HG02571 (cell line): ENCODE measurements at regions not wholly inside any gene's neighbourhood (a gene's known extent, or its start where the extent isn't known, plus 50 kb on each side); places are given as distances from the start of the nearest gene placed in this dataset.
A peak's percentile ranks its signal among the peaks of the same experiment; 100 is the strongest.

Source experiments
- ATAC-seq: cut with Tn5 transposase; IDR thresholded peaks from one replicate; pipeline ENCODE4 v1.9.1; 2021; ENCODE audit warnings: mild to moderate bottlenecking, moderate library complexity; ENCODE audit not compliant: unreplicated experiment

DNA sequence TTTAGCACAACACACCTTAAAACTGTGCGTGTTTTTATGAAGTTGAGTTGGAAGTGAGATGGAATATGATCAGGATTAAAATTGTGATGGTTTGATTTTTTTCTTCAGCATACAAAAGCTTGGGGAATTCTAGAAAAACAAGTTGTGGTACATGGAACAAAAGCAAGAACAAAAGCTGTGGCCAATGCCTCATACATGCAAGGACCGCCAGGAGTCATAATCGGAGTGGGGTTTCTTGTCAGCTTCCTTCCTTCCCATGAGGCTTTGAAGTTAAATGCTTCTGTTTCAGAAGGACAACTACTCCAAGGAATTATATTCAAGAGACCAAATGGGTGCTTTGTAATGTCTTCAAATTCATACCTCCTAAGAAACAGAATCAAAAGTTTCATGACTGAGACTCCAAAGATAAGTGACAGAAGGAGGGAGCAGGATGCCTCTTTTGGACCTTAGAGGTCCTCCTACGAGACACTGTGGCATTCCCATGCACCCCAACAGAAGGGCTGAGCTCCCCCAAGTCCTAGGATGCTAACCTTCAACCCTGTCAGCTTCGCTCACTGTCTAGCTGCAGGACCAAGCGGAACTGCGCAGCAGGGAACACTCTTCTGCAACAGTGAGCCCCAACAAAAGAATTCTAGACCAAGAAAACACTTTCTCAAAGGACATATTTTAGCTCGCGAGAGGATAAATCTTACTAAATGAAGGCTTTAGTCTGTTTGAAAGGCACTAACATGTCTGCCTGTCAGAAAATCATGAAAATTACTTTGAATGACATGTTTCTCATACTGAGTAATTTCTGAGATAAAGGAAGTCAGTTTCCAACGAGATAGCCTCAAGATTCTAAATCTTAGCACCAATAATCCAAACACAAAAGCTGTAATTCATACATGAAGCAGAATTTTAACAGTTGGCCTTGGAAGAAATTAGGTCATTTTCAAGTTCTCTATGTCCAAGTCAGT is 108.5 kb upstream of the NHSL1 start:
- no peak for ATAC-seq

DNA sequence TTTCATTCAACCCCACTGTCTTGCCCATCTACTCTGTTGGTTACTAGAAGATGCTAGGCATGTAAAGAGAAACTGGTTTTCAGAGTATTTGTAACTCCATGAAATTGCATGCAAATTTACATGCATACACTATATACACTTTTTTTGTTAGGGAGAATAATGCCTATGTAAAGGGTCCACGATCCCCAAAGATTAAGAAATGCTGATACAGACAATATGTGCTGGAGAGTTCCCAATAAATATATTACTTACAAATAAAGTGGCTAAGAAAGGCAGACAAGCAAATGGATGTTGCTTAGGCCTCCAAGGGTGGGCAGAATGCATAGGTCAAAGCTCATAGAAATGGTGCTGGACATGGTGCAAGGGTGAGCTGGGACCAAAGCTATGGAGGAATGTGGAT is 109.6 kb upstream of the NHSL1 start:
- ATAC-seq = no peak

DNA sequence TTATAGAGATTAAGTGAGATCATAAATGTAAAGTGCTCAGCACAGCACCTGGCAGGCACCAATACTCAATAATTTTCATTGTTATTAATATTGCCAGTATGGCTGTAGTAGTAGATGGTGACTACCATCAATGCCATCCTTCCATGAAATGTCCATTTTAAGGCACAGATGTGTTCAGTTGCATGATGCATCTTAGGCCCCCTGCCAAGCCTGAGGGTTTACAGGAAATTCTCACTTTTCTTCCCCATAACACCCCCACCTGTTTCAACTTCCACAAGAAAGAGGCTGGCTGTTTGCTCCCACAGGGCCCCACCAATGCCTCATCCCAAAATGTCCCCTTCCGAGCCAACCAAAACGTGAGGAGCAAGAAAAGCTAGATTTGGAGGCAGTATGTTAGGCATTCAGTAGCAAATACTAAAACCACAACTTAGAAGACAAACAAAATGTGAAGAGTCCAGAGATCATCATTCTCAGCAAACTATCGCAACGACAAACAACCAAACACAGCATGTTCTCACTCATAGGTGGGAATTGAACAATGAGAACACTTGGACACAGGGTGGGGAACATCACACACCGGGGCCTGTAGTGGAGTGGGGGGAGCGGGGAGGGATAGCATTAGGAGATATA is 110.6 kb upstream of the NHSL1 start:
- ATAC-seq = no peak

DNA sequence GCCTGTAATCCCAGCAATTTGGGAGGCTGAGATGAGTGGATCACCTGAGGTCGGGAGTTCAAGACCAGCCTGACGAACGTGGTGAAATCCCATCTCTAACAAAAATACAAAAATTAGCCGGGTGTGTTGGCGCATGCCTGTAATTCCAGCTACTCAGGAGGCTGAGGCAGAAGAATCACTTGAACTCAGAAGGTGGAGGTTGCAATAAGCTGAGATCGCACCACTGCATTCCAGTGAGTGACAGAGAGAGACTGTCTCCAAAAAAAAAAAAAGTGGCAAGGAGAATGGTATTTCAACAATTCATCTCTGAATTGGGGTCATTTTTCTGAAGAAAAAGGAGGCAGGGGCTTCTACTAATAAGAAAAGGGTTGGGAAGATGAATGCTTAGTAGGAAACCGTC is 111.5 kb upstream of the NHSL1 start:
- ATAC-seq = no peak

DNA sequence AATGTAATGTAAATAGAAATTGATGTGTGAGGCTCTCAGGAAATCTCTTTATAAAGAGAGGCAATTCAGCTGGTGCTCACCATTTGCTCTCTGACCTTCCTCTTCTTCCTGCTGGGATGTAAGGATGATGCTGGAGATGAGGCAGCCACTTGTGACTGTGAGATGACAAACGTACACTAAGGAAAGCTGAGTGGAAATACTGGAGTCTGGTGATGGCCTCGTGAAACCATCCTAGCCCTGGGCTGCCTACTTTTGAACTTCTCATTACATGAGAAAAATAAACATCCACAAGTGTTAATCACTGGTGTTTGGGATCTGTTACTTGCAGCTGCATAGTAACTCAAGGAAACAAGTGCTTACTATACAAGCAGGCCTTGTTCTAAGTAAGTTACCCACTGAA is 114.9 kb upstream of the NHSL1 start:
- no peak for ATAC-seq

DNA sequence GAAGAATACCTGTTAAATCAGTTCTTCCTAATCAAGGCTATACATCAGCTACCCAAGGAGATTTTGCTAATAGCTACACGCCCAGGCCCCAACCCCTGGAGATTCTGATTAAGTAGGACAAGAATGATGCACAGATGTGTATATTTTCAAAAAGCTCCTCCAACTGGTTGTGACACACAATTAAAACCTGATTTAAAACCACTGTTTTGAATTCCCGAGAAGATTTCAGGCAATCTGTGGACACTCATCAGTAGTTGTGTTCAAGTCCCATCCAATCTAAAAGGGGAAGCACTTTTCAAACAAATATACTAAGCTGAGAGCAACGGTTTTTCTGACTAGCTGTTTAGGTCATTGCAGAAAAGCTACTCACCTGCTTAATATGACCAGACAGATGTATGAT is 118.9 kb upstream of the NHSL1 start:
- no peak for ATAC-seq

DNA sequence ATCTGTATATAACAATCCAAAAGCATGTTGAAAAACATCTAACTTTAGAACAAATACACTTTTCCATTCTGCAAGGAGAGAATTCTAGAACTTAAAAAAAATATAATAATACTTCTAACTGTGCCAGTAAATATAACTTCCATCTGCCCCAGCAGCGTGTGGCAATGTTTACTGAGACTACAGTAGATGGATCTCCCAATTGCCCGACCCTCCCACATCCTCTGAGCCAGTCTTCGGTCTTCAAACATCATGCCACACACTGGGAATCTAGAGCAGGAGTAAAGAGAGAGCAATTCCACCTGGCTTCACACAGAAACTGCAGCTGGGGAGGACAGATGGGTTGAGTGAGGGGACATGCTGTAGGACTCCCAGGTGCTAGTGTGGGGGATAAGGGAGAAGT is 121.3 kb upstream of the NHSL1 start:
- no peak for ATAC-seq

DNA sequence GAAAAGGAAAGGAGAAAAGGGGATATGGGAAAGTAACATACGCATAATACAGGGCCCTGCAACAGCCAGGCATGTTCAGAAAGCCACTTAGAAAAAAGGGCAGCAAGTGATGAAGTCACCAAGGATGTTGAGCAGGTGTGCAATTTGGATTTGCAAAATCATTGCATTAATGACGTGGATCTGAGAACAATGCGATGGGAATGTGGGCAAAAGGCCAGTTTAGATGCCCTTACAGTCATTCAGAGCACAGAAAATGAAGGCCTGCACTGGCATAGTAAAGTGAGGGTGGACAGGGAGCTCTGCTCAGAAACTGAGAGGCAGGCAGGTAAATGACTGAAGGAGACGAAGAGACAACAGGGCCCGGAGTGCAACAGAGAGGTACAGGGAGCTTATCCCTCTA is 123.7 kb upstream of the NHSL1 start:
- ATAC-seq = no peak

DNA sequence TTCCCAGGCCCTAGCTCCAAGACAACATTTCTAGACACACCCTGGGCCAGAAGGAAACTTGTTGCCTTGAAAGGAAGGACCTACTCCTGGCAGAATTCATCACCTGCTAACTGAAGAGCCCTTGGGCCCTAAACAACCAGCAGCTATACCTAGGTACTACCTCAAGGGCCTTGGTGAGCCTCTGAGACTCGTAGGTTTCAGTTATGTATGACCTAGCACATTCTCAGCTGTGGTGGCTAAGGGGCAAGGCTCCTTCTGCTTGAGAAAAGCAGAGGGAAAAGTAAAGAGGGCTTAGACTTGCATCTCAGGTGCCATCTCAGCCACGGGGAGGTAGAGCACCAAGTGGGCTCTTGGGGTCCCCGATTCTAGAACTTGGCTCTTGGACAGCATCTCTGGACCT is 132.3 kb upstream of the NHSL1 start:
- no peak for ATAC-seq

DNA sequence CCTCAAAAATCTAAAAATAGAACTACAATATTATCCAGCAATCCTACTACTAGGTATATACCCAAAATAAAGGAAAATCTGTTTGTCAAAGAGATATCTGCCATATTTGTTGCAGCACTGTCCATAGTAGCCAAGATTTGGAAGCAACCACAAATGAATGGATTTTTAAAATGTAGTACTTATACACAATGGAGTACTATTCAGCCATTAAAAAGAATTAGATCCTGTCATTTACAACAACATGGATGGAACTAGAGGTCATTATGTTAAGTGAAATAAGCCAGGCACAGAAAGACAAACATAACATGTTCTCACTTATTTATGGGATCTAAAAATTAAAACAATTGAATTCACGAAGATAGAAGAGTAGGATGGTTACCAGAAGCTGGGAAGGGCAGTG is 135.7 kb upstream of the CCDC28A start:
- ATAC-seq = no peak

DNA sequence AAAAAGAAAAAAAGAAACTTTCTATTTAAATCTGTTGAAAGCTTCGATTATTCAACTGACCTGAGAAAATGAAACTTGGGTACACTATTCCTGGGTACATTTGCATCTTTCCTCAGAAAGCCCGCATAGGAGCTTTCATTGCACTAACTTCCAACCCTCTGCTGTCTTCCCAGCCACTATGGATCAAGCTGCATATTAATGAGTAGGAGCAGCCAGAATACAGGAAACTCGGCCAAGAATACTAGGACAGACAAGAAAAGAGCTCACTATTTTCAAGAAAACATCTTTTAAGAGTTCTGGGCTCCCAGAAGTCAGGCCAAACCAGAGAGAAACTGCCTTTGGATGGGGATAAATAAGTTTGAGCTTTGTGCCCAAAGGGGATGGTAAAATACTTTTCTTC is 135.0 kb upstream of the CCDC28A start:
- no peak for ATAC-seq

DNA sequence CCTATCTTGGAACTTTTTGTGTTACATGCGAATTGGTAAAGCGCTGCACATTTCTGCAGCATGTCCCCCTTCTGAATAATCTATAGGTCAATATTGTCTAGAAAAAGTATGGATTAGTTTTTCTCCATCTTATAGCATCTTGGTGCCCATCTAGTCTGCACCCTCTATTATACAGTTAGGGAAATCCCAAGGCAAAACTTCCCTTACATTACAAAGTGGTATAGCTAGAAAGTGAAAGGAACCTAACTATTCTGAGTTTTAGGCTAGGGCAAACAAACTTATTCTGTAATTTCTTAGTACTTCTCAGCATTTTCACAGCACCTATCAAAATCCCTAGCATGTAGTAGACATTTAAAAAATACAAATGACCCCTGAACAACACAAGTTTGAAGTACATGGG is 133.5 kb upstream of the CCDC28A start:
- ATAC-seq = no peak

DNA sequence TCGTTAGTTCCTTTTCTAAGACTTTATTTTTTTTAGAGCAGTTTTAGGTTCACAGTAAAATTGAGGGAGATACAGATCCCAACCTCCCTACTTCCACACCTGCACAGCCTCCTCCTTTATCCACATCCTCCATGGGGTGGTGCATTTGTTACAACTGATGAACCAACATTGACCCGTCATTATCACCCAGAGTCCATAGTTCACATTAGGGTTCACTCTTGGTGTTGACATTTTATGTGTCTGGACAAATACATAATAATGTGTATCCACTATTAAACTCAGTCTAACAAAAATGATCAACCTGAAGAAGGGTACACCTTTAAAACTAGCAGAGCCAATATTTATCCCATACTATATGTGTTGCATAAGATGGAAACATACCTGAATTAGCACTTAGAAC is 130.4 kb upstream of the CCDC28A start:
- ATAC-seq = no peak

DNA sequence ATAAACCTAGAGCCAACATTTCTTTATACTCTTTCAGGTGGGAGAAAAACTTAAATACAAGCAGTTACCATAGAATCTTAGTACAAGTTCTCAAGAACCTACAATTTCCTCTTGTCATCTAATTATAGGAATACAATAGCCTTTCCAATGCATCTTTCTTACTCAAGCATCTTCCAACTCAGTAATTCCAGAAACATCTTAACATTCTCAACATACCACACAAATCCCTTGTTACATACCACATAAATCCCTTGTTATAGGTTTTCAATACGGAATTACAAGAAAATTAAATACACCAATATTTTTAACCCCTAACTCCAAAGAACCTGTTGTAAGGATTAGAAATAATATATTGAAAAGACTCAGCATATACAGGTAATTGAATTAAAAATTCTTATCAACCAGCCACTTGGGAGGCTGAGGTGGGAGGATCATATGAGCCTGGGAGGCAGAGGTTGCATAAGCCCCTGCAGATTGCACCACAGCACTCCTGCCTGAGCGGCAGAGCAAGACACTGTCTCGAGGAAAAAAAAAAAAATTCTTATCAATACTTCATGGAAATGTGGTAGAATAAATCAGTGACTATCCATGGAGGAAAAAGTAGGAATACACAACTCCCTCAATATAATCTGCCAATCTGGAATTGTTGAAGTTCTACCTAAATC is 127.5 kb upstream of the CCDC28A start:
- no peak for ATAC-seq

DNA sequence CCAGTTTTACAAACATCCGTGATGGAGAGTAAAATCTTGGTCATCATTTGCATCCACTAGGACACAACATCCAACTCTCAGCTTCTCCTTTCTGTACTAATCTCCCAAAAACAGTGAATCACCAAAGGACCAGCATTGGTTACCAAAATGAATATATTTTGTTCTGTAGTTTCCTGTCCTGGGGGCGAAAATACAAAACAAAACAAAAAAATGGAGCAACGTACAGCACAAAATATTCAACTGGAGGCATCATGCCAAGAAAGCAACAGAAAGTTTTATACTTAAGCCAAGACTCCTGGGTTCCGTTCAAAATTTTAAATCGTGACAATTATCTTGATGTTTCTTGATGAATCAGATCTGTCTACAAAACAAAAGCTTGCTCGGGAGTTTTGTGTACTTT is 126.6 kb upstream of the CCDC28A start:
- ATAC-seq = no peak

DNA sequence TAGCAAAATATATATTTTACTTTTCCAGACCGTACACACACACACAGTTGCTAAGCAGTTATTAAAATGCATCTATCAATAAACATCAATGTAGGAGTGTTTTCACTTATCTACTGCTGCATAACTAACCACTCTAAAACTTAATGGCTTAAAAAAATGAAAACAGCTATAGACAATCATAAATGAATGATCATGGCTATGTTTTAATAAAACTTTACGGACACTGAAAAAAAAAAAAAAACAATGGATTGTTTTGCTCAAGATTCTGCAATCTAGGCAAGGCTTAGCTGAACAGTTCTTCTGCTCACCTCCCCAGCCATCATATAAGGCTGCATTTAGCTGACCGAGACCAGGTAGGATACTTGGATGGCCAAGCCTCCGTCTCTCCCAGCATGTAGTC is 125.4 kb upstream of the CCDC28A start:
- ATAC-seq = no peak

DNA sequence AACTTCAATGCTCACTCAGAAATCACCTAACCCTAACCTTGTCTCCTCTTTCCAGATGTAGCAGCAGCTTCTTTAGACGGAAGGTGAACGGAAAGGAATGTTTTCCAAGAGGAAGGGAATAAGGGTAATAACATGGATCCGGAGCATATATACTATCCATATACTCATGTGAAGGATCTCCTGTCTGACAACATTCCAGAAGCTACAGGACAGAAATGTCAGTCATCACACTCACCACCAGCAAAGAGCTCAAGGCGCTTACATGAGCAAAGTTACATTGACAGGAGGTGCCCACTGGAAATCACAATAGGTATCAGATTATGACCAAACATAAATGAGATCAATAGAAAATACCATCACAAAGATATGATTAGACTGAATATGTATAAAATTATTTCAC is 122.1 kb upstream of the CCDC28A start:
- no peak for ATAC-seq

DNA sequence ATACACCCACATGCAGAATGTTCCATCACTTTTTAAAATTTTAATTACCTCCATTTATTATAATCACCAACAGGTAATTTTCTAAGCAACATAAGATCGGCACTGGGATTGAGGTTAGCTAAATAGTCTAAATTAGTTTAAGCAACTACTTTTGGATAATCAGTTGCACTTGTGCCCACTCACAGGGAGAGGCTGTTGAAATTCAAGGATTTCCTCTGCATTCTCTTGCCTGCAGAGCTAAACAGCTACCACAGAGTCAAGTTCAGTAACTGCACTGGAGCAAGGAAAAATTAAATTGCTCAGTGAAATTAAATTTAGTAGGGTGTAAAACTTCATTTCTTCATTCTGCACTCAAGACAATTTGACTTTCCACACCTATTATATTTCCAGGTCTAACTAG is 120.7 kb upstream of the CCDC28A start:
- no peak for ATAC-seq

DNA sequence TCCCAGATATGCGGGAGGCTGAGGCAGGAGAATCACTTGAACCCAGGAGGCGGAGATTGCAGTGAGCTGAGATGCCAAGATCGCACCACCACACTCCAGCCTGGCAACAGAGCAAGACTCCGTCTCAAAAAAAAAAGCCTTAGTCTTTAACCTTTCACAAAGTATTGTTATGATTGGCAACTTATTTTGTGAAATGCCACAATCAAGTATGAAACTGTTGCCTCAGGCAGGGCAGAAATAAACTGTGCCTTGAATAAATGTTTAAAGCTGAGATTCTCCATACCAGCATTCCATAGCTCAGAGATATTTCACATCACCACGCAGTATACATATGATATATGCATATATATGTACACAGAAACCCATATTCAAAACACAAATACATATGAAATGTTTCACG is 120.1 kb upstream of the CCDC28A start:
- no peak for ATAC-seq

DNA sequence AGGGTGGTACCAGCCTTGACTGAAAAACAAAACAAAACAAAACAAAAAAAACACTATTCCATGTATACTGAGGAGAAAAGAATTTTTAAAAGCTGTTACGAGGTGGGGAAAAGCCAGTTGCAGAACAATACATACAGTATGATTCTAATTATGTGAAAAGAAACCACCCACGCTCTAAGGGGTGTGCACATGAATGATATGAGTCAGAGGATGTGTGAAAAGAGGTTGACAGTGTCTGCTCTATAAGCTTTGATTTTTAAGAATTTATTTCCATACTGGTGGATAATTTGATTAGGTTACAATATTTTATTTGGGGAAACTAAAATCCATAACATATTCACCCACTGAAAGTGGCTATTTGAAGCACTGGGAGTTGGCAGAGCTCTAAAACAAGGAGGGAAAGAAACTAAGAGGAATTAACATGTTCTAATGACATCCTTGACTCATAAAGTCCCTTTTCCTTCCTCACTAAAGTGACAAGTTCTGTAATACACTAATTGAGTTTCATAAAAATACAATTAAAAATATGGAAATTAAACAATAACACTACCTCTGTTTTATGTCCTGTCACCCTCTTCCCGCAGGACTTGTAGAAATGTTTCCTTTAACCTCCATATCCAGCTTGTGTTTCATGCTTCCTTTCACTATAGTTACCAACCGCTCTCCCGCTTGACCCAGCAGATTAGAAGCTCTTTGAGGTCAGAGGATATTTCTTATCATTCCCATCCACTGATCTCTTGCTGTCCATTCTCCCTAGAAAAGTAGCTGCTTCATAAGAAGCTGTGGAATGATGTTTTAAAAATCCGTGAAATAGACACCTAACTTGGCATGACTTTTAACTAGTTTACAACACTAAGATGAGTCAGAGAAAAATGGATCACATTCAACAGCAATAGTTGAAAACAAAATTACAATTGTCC is 118.6 kb upstream of the CCDC28A start:
- peak; percentile 100 for ATAC-seq

DNA sequence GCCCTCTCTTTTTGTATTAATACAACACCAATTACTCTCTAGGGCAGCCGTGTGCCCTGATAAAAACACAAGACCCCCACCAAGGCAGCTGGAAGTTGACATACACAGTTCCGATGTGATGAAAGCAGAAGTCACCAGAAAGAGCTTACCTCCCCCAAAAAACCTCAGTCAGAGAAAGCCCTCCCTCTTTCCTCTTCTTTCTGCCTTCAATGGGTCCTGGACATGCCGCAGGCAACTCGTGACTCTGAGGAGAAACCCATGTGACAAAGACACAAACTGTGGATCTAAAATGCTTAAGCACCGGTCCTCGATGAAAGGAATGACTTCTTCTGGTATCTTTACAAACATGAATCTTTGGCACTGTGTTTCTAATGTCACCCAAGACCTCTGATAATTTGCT is 117.7 kb upstream of the CCDC28A start:
- ATAC-seq = no peak
